GM23338 (cell line): ENCODE measurements at regions not wholly inside any gene's neighbourhood (a gene's known extent, or its start where the extent isn't known, plus 50 kb on each side); places are given as distances from the start of the nearest gene placed in this dataset.

ENCODE experiments used
- ATAC-seq: fragments of 200-7000 bp; cut with Tn5 transposase; 3 replicates; pipeline ENCODE4 v1.9.1; 2020
- DNase-seq: peaks from one replicate; pipeline ENCODE4 v3.0.0-alpha.2; 2015; ENCODE audit warnings: low spot score
- H2AFZ ChIP-seq: fragments of 200-600 bp; sonication (generic); 2 replicates; pipeline ENCODE4 v1.8.0; 2016; ENCODE audit warnings: antibody characterized with exemption, mild to moderate bottlenecking, moderate library complexity
- H3F3A ChIP-seq: fragments of 200-600 bp; sonication (generic); replicated peaks from 2 replicates; pipeline ENCODE4 v1.8.0; 2017; ENCODE audit warnings: antibody characterized with exemption, mixed run types, low read depth
- H3K27ac ChIP-seq: fragments of 200-600 bp; sonication (generic); 2 replicates; pipeline ENCODE4 v1.6.1; 2016; ENCODE audit warnings: low read depth
- H3K27me3 ChIP-seq: fragments of 200-600 bp; sonication (generic); 2 replicates; pipeline ENCODE4 v1.8.0; 2016; ENCODE audit warnings: mild to moderate bottlenecking, mixed run types, moderate library complexity; ENCODE audit not compliant: insufficient read depth
- H3K36me3 ChIP-seq: fragments of 200-600 bp; sonication (generic); 2 replicates; pipeline ENCODE4 v1.8.0; 2016; ENCODE audit warnings: mild to moderate bottlenecking; ENCODE audit not compliant: insufficient read depth
- H3K4me1 ChIP-seq: fragments of 200-600 bp; sonication (generic); 2 replicates; pipeline ENCODE4 v1.8.0; 2016; ENCODE audit warnings: mild to moderate bottlenecking, moderate library complexity; ENCODE audit not compliant: insufficient read depth
- H3K4me2 ChIP-seq: fragments of 200-600 bp; sonication (generic); 2 replicates; pipeline ENCODE4 v1.7.1; 2017; ENCODE audit warnings: mixed run types
- H3K4me3 ChIP-seq: fragments of 200-600 bp; sonication (generic); 2 replicates; pipeline ENCODE4 v1.6.1; 2016; ENCODE audit warnings: mixed run types
- H3K79me2 ChIP-seq: fragments of 200-600 bp; sonication (generic); replicated peaks from 2 replicates; pipeline ENCODE4 v1.8.0; 2017; ENCODE audit warnings: mild to moderate bottlenecking; ENCODE audit not compliant: insufficient read depth
- H3K9me2 ChIP-seq: fragments of 200-600 bp; sonication (generic); 2 replicates; pipeline ENCODE4 v1.8.0; 2017; ENCODE audit not compliant: insufficient read depth
- H4K20me1 ChIP-seq: fragments of 200-600 bp; sonication (generic); replicated peaks from 2 replicates; pipeline ENCODE4 v1.8.0; 2017; ENCODE audit warnings: mild to moderate bottlenecking; ENCODE audit not compliant: insufficient read depth
- H3K27ac Mint-ChIP-seq: 2 replicates; pipeline ENCODE4 v1.8.0; 2020; ENCODE audit warnings: inconsistent platforms, mild to moderate bottlenecking, moderate library complexity, mixed read lengths
- H3K27me3 Mint-ChIP-seq: 3 replicates; pipeline ENCODE4 v1.8.0; 2022; ENCODE audit warnings: low read depth, mild to moderate bottlenecking, moderate library complexity, mixed read lengths, inconsistent platforms; ENCODE audit not compliant: insufficient read depth, poor library complexity
- H3K36me3 Mint-ChIP-seq: 3 replicates; pipeline ENCODE4 v1.8.0; 2021; ENCODE audit warnings: low read depth, mild to moderate bottlenecking, inconsistent platforms, moderate library complexity, mixed read lengths
- H3K4me1 Mint-ChIP-seq: 3 replicates; pipeline ENCODE4 v1.8.0; 2020; ENCODE audit warnings: mild to moderate bottlenecking, inconsistent platforms, mixed read lengths
- H3K4me3 Mint-ChIP-seq: 3 replicates; pipeline ENCODE4 v1.8.0; 2021; ENCODE audit warnings: moderate library complexity, mild to moderate bottlenecking, inconsistent platforms, mixed read lengths
- H3K9me3 Mint-ChIP-seq: 3 replicates; pipeline ENCODE4 v1.8.0; 2020; ENCODE audit warnings: moderate library complexity, mild to moderate bottlenecking, inconsistent platforms, mixed read lengths
- JUNB ChIP-seq: IDR thresholded peaks from one replicate; pipeline ENCODE4 v1.6.1; 2016; ENCODE audit warnings: antibody characterized with exemption; ENCODE audit not compliant: unreplicated experiment
- NANOG ChIP-seq: IDR thresholded peaks from 2 replicates; pipeline ENCODE4 v1.6.1; 2016; ENCODE audit warnings: antibody characterized with exemption, borderline replicate concordance
- POLR2AphosphoS5 ChIP-seq: IDR thresholded peaks from 2 replicates; pipeline ENCODE4 v1.6.1; 2016; ENCODE audit warnings: antibody characterized with exemption, low read depth
- STAT1 ChIP-seq: IDR thresholded peaks from one replicate; pipeline ENCODE4 v1.6.1; 2016; ENCODE audit warnings: antibody characterized with exemption; ENCODE audit not compliant: unreplicated experiment
- ZNF331 ChIP-seq: fragments of 250-450 bp; sonication (Bioruptor Pico); IDR thresholded peaks from 2 replicates; pipeline ENCODE4 v1.5.0; 2020; ENCODE audit warnings: low read depth, mild to moderate bottlenecking, moderate library complexity
- TF ChIP-seq, protein P1 (sequence below): IDR thresholded peaks from one replicate; pipeline ENCODE4 v1.6.1; 2018; ENCODE audit warnings: antibody characterized with exemption; ENCODE audit not compliant: unreplicated experiment
- TF ChIP-seq, protein P2 (sequence below): IDR thresholded peaks from 2 replicates; pipeline ENCODE4 v1.6.1; 2016; ENCODE audit warnings: antibody characterized with exemption
- TF ChIP-seq, protein P3 (sequence below): fragments of 250-450 bp; sonication (Bioruptor Pico); IDR thresholded peaks from 2 replicates; pipeline ENCODE4 v1.5.0; 2020; ENCODE audit warnings: mild to moderate bottlenecking, moderate library complexity
- TF ChIP-seq, protein P4 (sequence below), 2 experiments: fragments of 200-600 bp in 1 of 2; sonication (generic) in 1 of 2; conservative IDR thresholded peaks; 2 replicates each; pipeline versions ENCODE4 v1.5.1 to v1.6.1; 2016 to 2017; ENCODE audit warnings: antibody characterized with exemption in 2 of 2, low read depth in 2 of 2, mild to moderate bottlenecking in 2 of 2, moderate library complexity in 1 of 2

DNA sequence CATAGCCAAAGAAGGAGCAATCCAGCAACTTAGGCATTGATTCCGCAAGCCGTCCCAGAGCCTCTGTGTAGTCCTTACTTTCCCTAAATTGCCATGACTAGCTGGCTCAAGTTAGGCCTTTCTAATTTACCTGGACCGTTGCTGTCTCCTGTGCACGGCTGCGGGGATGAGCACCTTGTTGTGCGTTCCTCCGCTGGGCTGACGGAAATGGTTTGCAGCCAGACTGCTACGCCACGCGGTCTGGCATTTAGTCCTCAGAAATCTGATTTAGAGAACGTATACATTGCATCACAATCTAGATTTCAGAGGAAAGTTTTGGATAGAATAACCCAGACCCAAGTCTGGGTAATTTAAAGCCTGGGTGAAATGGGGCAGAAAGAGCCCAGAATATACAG lies 133.2 kb upstream of the ARHGAP5 start:
- no peak overlapping the region for H3K4me3 Mint-ChIP-seq
- no peaks in the 10 kb centered on the region for H3K4me1 Mint-ChIP-seq
- H3K27me3 Mint-ChIP-seq: no peaks in the 10 kb centered on the region
- H3K27me3 ChIP-seq: no peaks in the 10 kb centered on the region
- H3K36me3 ChIP-seq: no peaks in the 10 kb centered on the region
- H3K9me2 ChIP-seq: no peaks in the 10 kb centered on the region; the same call in 1 of the 2 replicates
- peak overlapping the region; percentile 88 for H2AFZ ChIP-seq
- H3K79me2 ChIP-seq: no peaks in the 10 kb centered on the region
- H3F3A ChIP-seq: no peaks in the 10 kb centered on the region
- H3K36me3 Mint-ChIP-seq: no peaks in the 10 kb centered on the region
- no peak overlapping the region for H3K27ac Mint-ChIP-seq
- H3K27ac ChIP-seq: no peak overlapping the region
- no peaks in the 10 kb centered on the region for H3K9me3 Mint-ChIP-seq
- H3K4me1 ChIP-seq: no peaks in the 10 kb centered on the region
- no peaks in the 10 kb centered on the region for H4K20me1 ChIP-seq
- TF ChIP-seq POLR2AphosphoS5: no peak
- TF ChIP-seq, protein P1, sequence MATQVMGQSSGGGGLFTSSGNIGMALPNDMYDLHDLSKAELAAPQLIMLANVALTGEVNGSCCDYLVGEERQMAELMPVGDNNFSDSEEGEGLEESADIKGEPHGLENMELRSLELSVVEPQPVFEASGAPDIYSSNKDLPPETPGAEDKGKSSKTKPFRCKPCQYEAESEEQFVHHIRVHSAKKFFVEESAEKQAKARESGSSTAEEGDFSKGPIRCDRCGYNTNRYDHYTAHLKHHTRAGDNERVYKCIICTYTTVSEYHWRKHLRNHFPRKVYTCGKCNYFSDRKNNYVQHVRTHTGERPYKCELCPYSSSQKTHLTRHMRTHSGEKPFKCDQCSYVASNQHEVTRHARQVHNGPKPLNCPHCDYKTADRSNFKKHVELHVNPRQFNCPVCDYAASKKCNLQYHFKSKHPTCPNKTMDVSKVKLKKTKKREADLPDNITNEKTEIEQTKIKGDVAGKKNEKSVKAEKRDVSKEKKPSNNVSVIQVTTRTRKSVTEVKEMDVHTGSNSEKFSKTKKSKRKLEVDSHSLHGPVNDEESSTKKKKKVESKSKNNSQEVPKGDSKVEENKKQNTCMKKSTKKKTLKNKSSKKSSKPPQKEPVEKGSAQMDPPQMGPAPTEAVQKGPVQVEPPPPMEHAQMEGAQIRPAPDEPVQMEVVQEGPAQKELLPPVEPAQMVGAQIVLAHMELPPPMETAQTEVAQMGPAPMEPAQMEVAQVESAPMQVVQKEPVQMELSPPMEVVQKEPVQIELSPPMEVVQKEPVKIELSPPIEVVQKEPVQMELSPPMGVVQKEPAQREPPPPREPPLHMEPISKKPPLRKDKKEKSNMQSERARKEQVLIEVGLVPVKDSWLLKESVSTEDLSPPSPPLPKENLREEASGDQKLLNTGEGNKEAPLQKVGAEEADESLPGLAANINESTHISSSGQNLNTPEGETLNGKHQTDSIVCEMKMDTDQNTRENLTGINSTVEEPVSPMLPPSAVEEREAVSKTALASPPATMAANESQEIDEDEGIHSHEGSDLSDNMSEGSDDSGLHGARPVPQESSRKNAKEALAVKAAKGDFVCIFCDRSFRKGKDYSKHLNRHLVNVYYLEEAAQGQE: no peak
- TF ChIP-seq, protein P2, sequence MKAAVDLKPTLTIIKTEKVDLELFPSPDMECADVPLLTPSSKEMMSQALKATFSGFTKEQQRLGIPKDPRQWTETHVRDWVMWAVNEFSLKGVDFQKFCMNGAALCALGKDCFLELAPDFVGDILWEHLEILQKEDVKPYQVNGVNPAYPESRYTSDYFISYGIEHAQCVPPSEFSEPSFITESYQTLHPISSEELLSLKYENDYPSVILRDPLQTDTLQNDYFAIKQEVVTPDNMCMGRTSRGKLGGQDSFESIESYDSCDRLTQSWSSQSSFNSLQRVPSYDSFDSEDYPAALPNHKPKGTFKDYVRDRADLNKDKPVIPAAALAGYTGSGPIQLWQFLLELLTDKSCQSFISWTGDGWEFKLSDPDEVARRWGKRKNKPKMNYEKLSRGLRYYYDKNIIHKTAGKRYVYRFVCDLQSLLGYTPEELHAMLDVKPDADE: no peak
- TF ChIP-seq, protein P3, sequence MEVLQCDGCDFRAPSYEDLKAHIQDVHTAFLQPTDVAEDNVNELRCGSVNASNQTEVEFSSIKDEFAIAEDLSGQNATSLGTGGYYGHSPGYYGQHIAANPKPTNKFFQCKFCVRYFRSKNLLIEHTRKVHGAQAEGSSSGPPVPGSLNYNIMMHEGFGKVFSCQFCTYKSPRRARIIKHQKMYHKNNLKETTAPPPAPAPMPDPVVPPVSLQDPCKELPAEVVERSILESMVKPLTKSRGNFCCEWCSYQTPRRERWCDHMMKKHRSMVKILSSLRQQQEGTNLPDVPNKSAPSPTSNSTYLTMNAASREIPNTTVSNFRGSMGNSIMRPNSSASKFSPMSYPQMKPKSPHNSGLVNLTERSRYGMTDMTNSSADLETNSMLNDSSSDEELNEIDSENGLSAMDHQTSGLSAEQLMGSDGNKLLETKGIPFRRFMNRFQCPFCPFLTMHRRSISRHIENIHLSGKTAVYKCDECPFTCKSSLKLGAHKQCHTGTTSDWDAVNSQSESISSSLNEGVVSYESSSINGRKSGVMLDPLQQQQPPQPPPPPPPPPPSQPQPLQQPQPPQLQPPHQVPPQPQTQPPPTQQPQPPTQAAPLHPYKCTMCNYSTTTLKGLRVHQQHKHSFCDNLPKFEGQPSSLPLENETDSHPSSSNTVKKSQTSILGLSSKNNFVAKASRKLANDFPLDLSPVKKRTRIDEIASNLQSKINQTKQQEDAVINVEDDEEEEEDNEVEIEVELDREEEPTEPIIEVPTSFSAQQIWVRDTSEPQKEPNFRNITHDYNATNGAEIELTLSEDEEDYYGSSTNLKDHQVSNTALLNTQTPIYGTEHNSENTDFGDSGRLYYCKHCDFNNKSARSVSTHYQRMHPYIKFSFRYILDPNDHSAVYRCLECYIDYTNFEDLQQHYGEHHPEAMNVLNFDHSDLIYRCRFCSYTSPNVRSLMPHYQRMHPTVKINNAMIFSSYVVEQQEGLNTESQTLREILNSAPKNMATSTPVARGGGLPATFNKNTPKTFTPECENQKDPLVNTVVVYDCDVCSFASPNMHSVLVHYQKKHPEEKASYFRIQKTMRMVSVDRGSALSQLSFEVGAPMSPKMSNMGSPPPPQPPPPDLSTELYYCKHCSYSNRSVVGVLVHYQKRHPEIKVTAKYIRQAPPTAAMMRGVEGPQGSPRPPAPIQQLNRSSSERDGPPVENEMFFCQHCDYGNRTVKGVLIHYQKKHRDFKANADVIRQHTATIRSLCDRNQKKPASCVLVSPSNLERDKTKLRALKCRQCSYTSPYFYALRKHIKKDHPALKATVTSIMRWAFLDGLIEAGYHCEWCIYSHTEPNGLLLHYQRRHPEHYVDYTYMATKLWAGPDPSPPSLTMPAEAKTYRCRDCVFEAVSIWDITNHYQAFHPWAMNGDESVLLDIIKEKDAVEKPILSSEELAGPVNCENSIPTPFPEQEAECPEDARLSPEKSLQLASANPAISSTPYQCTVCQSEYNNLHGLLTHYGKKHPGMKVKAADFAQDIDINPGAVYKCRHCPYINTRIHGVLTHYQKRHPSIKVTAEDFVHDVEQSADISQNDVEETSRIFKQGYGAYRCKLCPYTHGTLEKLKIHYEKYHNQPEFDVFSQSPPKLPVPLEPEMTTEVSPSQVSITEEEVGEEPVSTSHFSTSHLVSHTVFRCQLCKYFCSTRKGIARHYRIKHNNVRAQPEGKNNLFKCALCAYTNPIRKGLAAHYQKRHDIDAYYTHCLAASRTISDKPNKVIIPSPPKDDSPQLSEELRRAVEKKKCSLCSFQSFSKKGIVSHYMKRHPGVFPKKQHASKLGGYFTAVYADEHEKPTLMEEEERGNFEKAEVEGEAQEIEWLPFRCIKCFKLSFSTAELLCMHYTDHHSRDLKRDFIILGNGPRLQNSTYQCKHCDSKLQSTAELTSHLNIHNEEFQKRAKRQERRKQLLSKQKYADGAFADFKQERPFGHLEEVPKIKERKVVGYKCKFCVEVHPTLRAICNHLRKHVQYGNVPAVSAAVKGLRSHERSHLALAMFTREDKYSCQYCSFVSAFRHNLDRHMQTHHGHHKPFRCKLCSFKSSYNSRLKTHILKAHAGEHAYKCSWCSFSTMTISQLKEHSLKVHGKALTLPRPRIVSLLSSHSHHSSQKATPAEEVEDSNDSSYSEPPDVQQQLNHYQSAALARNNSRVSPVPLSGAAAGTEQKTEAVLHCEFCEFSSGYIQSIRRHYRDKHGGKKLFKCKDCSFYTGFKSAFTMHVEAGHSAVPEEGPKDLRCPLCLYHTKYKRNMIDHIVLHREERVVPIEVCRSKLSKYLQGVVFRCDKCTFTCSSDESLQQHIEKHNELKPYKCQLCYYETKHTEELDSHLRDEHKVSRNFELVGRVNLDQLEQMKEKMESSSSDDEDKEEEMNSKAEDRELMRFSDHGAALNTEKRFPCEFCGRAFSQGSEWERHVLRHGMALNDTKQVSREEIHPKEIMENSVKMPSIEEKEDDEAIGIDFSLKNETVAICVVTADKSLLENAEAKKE (CRISPR knock-in tag): no peak
- TF ChIP-seq STAT1: no peak
- TF ChIP-seq, protein P4, sequence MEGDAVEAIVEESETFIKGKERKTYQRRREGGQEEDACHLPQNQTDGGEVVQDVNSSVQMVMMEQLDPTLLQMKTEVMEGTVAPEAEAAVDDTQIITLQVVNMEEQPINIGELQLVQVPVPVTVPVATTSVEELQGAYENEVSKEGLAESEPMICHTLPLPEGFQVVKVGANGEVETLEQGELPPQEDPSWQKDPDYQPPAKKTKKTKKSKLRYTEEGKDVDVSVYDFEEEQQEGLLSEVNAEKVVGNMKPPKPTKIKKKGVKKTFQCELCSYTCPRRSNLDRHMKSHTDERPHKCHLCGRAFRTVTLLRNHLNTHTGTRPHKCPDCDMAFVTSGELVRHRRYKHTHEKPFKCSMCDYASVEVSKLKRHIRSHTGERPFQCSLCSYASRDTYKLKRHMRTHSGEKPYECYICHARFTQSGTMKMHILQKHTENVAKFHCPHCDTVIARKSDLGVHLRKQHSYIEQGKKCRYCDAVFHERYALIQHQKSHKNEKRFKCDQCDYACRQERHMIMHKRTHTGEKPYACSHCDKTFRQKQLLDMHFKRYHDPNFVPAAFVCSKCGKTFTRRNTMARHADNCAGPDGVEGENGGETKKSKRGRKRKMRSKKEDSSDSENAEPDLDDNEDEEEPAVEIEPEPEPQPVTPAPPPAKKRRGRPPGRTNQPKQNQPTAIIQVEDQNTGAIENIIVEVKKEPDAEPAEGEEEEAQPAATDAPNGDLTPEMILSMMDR (conservative IDR thresholded peaks at IDR 0.05; ENCODE audit: low read depth in 2 of 2): no peak
- no peak for TF ChIP-seq ZNF331 (CRISPR knock-in tag)
- no peak for TF ChIP-seq NANOG
- TF ChIP-seq JUNB: no peak
- H3K4me3 ChIP-seq: no peak overlapping the region
- DNase-seq (no peak), ATAC-seq (no peak)
- H3K4me2 ChIP-seq: no peak overlapping the region
